ENCODE measurements at regions not wholly inside any gene's neighbourhood (a gene's known extent, or its start where the extent isn't known, plus 50 kb on each side); places are given as distances from the start of the nearest gene placed in this dataset.

DNA sequence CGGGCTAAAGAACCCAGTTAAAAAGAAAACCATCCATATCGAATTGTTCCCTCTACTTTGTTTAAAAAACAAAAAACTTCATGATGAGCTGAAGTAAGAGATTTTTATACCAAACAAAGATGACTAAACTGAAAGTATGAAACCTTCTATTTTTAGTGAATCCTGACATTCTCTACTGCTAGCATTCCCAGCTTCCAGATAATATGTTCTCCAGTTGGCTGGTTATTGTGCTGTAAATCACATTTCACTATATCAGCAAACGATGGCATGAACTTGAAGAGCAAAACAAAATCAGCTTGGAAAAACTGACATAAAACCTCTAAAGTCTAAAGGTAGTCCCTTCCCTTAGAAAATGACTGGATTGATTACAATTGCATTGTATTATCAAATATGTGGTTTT lies 68.1 kb upstream of the APP start:
- TF ChIP-seq EZH2 (IDR thresholded peaks at IDR 0.05; ENCODE audit: borderline replicate concordance, low read length) (no peak), CTCF (conservative IDR thresholded peaks at IDR 0.05 in 1 of 2, IDR thresholded peaks at IDR 0.05 in 1 of 2; ENCODE audit: extremely low read depth in 1 of 2, insufficient read depth in 1 of 2, low read depth in 1 of 2, low read length in 2 of 2) (no peak)
